Right ventricle myocardium inferior (tissue), 1 donor: ENCODE measurements at regions not wholly inside any gene's neighbourhood (a gene's known extent, or its start where the extent isn't known, plus 50 kb on each side); places are given as distances from the start of the nearest gene placed in this dataset.

Source experiments
- ATAC-seq: fragments of 200-7000 bp; cut with Tn5 transposase; one replicate; pipeline ENCODE4 v1.9.1; 2020; ENCODE audit warnings: mild to moderate bottlenecking, moderate library complexity
- DNase-seq: peaks from one replicate; pipeline ENCODE4 v3.0.0; 2021; ENCODE audit errors: missing footprints
- intact Hi-C: fragments of 100-400 bp; cut with DNase I; formaldehyde crosslinking; loops from one replicate; pipeline ENCODE4 v1.11.0; 2022
- donor health status: DM: no; HTN: yes; CAD: no; lungs with severe emphysema.

DNA sequence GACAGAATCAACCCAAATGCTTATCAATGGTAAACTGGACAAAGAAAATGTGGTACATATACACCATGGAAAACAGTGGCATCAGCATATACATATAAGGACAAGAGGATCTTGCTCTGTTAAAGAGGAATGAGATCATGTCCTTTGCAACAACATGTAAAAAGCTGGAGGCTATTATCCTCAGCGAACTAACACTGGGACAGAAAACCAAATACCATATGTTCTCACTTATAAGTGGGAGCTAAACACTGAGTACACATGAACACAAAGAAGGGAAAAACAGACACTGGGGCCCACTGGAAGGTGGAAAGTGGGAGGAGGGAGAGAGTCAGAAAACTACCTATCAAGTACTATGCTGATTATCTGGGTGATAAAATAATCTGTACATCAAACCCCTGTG, 447.3 kb upstream of the MAF start:
- no peak for DNase-seq
- intact Hi-C loops = no loop called here
- ATAC-seq = no peak

DNA sequence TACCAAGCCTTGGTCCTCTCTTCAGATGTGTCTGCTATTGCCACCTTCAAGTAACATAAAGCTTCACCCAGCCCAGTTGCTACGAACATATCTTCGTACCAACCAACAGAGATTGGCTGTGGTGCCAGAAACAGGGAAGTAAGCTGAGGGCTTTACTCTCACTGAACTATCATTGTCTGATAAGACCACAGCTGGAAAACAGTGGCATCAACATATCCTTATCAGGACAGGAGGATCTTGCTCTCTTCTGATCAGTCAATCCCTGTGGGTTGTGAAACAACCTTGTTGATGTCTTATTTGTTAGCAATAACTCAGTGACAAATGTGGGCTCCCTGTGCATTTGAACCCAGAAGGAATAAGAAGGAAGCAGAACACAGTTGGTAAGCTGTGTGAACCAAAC, 446.3 kb upstream of the MAF start:
- intact Hi-C loops = no loop called here
- DNase-seq (no peak), ATAC-seq (no peak)

DNA sequence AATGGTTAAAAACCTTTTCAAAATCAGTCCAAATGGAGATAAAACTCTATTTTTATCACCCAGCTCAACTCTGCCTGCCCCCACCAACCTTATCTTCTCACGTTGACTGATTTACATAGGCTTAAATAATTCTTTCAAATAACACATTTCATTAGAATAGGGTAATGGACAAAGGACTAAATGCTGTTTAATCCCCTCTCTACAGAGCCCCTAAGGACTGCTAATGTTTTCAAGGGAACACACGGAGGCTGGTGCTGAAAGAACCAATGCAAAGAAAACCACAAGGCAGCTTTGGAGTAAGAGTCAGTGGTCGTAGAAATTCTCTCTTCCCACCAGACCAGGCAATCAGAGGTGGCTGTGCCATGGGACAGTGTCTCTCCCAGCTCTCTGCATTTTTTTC, 445.7 kb upstream of the MAF start:
- DNase-seq = no peak
- no peak for ATAC-seq
- intact Hi-C loops = no loop called here

DNA sequence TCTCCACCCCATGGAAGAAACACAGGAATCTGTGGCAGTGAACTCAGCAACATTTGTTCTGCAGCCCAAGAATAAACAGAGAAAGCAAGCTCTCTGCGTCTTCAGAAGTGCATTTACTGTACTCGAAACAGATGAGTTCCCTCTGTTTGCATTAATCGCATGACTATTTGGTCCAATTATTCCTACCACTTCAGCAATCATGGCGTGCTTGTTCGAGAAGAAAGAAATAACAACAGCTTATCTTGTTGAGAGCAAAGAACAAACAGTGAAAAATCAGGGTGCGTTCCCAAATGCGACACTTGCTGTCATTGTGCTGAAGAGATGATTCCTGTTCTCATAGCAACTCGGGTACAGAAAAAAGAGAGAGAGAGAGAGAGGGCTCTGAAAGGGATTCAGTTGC, 445.3 kb upstream of the MAF start:
- no peak for DNase-seq
- intact Hi-C loops = no loop called here
- ATAC-seq = no peak

DNA sequence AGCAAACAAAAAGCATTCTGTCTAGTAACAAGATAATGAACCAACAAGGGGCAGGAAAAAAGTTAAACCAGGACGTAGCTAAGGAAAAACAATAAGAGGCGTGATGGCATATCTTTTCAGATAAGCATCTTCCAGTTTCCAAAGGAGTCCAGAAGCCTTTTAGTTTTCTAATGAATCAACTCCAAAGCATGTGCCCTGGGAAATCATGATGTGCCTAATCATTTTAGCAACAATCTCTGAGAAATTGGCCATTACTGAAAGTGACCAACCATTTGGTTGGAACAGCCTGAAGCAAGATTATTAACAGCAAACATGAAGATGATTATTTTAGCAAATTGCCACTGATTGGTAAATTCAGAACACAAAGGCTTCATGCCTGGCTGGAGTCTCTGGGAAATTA, 440.9 kb upstream of the MAF start:
- intact Hi-C loops = no loop called here
- ATAC-seq (no peak), DNase-seq (no peak)

DNA sequence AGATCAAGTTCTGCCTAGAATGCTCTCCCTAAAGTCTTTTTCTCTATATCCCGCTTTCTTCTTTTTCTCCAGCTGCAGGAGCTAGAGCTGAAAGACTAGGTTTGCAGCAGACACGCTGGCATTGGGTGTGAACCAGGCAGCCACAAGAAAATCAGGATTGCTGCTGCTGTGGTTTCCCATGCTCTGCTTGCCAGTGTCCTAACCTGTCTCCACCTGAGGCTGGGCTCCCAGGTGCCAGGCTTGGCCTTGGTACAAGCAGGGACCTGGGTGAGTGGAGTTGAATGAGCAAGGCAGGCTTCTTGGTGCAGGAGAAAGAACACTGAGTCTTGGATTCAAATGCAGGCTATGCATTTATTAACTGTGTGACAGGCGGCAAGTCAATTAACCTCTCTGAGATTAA, 440.3 kb upstream of the MAF start:
- intact Hi-C loops = no loop called here
- ATAC-seq (no peak), DNase-seq (no peak)

DNA sequence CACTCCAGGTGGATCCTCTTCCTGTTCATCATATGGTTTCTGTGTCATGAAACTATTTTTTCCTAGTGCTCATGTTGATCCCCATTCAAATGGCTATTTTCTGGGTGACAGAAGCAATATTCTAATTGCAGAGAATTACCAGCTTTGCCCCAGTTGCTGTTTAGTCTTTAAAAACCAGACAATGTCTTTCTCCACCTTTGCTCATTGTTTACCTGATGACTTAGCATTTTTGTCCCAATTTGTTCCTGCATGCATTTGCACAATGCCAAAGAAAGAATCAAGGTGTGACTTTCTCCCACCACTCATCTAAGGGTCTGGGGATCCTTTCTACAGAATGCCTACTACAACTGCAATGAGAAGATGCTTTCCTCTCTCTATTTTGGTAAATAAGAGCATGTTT, 439.9 kb upstream of the MAF start:
- DNase-seq = no peak
- ATAC-seq = no peak
- intact Hi-C loops = no loop called here

DNA sequence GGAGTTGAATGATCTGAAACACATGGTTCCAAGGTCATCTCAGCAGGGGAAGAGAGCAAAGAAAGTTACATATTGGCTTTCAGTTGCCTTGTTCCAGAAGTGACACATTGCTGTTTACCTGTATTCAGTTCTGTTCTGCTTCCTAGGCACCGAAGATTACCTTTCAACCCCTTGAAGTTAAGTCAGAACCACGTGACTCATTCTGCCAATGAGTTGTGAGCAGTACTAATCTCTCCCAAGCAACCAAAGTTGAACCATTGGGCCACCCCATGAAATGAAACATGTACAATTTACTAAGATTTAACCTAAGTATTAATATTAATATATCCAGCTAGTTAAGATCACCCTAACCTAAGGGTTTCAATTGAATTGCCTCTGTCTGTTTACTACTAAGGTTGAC, 439.2 kb upstream of the MAF start:
- ATAC-seq = no peak
- DNase-seq = no peak
- intact Hi-C loops = no loop called here

DNA sequence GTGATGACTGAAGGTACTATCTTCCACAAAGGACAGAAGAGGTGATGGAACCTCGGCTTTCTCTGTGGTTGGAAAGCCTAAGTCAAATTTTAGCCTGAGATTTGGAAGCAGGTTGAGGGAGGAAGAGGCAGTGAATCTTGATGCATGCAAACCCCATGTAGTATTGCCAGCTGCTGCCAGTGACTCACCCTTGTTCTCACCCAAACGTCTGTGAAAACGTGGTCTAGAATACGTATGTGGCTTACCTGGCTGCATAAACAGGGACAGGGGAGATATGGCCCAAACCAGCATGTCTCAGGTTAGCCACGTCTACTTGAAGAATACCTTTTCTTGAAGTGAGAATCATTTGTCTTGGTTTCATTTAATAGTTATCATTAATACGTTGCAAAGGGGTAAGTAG, 438.0 kb upstream of the MAF start:
- intact Hi-C loops = no loop called here
- ATAC-seq = no peak
- no peak for DNase-seq

DNA sequence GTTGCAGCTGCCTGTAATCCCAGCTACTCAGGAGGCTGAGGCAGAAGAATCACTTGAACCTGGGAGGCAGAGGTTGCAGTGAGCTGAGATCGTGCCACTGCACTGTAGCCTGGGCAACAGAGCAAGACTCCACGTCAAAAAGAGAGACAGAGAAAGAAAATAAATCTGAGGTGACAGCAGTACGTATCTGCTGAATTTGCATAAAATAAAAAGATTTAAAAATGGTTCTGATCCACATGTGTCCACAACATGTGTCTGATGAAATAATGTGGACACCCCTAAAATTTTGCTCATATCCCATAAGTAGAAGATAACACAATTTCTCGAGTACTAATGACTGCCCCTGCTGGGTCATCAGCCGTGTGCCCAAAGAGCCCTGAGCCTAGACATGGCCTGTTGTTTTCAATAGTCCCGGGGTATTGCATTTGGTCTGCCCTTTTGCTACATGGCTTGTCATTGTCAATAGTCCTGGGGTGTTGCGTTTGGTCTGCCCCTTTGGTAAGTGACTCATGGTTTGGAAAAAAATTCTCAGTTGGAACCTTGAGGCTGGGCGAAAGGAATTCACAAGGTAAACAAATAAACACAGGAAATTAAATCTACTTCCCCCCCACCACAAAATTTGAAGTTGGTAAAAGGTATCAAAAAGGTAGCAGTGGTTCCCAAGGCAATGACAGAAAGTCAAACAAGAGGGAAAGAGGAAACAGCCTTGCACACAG, 434.6 kb upstream of the MAF start:
- DNase-seq = no peak
- intact Hi-C loops = no loop called here
- no peak for ATAC-seq

DNA sequence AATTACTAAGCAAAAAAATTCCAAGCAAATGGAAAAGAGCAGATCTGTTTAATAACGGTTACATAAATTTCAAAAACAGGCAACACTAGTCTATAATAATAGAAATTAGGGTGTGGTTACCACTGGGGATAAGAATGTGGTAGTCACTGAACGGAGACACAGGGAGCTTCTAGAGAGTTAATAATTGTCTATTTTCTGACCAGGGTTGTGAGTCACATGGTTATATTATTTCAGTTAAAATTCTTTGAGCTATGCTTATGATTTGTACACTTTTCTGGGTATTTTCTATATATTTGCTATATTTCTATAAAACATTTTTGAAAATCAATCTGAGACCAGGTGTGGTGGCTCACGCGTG, 433.9 kb upstream of the MAF start:
- ATAC-seq (no peak), DNase-seq (no peak)
- intact Hi-C loops = no loop called here

DNA sequence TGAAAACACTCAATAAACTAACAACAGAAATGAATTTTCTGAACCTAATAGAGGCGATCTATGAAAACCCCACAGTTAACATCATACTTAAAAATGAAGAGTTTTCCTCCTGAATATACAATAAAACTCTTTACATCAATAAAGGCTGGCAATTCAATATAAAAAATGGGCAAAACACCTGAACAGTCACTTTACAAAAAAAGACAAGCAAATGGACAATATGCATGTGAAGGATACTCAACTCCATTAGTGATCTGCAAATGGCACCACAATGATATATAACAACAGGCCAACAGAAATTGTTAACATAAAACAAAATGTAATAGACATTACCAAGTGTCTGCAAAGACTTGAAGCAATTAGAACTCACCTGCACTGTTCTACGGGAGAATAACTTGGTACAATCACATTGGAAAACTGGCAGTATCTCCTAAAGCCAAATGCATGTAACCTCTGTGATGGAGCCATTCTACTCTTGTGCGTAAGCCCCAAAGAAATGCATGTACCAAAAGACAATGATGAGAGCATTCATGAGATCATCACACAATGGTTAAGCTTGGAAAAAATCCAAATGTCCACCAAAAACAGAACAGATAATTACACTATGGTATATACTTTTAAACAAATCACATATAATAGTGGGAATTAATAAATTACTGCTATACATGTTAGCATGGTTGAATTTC, 433.4 kb upstream of the MAF start:
- ATAC-seq = no peak
- no peak for DNase-seq

DNA sequence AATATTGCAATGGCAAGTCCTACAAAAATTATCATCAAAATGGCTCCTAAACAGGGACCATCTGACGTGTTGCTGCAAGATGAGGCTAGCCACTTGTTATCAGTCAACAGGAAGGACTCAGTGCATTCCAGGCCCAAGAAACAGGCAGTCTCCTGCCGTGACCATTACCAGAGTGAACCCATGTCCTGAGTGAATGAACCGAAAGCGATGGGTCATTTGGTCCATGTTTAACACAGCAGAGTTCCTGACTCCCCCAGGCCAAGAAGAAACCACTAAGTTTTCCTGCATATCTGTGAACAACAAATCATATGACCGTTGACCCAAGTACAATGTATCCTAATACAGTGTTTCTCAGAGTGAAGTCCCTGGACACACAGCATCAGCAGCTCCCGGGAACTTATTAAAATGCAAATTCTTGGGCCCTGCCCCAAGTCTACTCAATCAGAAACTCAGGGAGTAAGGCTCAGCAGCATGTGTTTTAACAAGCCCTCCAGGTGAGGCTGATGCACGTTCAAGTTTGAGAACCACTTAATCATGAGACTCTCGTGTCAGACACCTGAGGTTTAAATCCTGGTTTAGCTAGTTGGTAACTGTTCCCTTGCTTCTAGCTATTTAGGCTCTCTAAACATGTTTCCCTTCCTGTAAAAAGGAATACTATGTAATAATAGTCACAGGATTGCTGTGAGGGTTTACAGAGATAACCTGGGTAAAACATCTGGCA, 429.4 kb upstream of the MAF start:
- ATAC-seq (no peak), DNase-seq (no peak)
- intact Hi-C loops = no loop called here

More for the DNA sequence above, 433.4 kb upstream of the MAF start:
- intact Hi-C loops = no loop called here

DNA sequence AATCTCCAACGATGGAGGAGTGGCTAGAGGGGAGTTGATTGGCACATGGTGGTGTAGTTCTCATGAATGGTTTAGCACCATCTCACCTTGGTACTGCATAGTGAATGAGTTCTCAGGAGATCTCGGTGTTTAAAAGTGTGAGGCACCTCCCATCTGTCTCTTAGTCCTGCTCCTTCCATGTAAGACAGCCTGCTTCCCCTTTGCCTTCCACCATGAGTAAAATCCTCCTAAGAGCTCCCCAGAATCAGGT, 428.8 kb upstream of the MAF start:
- intact Hi-C loops = no loop called here
- ATAC-seq = no peak
- no peak for DNase-seq

DNA sequence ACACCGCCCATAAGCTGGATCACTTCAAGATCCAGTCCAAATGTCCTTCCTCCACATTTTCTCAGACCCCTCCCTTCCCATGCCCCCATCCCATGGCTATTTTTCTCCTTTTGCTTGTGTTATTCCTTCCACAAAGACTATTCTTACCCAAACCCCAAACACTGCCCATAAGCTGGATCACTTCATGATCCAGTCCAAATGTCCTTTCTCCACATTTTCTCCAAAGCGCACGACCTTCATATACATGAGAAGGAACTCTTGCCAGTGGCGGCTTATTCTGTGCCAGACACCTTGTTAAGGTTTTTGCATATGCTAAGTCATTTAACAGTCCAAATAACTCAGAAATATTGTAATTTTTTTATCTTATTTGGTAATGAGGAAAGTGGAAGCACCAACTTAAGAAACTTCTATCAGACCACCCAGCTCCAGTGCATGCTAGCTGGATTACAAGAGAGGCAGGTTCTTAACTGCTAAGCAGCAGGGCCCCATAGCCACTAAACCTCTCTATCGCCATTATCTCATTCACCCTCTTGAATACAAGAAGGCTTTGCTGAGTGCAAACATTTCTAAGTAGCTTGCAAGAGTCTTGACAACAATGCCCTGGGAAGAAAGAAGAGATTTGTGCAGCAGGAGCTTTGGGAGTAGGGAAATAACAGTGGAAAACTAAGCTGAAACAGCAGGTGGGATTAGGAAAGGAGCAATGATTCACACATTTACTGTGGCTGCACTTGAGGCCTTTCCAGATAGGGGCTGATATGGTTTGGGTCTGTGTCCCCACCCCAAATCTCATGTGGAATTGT, 428.2 kb upstream of the MAF start:
- no peak for DNase-seq
- intact Hi-C loops = no loop called here
- ATAC-seq = no peak

DNA sequence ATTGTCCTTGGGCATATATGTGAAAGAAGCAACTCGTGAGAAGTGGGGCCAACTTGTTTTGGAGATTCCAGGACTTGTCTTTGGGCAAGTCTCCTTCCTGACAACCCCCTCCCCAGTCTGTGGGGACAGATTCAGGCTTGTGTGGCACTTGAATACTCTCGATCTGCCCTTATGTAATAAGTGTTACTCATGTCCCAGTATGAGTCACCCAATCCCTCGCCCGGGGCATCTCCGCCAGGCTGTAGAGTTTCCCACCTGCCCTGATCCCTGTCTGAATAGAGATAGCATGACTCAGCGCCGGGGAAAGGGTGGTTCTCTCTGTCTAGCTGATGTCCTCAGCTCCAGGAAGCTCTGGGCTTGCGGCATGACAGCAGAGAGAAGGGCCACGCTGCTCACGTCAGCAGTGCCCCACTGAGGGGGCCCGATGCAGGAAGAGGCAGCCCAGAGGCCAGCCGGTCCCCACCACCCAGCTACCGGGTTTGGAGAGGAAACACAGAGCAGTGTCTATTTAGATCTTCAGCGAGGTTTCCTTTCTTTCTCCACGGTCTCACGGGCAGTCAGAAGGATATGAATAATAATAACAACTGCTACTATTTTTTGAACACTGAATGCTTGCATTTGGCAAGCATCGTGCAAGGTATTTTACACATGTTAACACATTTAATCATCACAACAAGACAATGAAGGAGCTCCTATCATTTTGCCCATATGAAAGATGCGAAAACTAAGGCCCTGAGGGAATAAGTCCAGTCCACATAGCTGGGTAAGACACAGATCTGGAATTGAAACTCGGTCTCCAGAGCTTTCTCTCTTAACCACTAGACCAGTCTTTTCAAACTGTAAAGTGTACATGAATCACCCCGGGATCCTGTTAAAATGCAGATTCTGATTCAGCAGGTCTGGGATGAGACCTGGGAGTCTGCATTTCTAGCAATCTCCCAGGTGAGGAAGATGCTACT, 426.7 kb upstream of the MAF start:
- DNase-seq (no peak), ATAC-seq (peak; percentile 73)
- intact Hi-C loops = no loop called here

DNA sequence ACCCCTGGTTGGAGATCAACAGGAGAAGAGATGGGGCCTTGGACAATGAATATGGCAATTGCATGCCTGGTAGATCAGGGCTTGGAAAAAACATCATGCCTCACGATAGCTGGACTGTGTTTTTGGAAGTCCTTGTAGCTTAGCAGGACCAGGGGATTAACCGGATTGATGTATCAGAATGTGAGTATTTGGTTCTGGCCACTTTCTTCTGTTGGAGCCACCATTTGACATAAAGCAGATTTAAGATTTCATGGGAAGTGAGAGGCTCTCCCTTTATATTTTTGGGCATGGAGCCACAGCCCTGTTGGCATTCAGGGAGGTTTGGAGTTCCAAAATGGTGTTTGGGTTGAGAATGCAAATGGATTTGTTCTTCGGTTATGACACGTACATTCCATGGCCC, 424.7 kb upstream of the MAF start:
- intact Hi-C loops = no loop called here
- ATAC-seq = no peak

DNA sequence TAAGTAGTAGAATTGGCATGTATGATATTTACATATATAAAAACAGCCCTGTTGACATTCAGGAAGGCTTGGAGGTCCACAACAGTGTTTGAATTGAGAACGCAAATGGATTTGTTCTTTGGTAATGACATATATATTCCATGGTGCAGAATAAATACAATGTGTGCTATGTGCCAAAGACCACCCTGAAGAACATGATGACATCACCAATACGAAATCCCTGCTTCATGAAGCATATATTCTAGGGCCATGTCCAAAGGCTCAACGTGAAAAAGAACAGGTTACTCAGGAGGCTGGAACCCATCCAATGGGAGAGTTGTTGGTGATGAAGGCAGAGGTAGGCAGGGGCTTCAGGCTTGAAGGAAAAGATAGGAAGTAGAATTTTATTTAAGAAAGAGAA, 423.9 kb upstream of the MAF start:
- no peak for ATAC-seq
- no peak for DNase-seq
- intact Hi-C loops = no loop called here

More for the DNA sequence above, 424.7 kb upstream of the MAF start:
- DNase-seq = no peak

DNA sequence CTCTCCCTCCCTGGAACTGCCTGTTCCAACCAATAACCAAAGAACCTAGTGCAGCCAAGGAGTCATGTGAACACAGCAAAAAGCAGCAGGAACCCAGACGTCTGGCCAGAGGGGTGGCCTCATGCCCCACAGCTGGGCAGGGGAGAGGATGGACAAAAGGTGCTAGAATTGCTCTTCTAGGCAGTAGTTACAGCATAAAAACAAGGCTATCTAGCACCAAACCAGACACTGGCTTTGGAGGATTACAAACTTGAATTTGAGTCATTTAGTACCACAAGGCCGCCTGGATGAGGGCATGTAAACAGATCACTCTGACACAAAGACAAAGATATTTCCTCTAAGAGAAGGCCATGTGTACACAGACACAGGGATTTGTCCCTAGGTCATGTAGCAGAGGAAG, 423.3 kb upstream of the MAF start:
- ATAC-seq (no peak), DNase-seq (no peak)
- intact Hi-C loops = no loop called here
